ENCODE measurements at regions not wholly inside any gene's neighbourhood (a gene's known extent, or its start where the extent isn't known, plus 50 kb on each side); places are given as distances from the start of the nearest gene placed in this dataset.

DNA sequence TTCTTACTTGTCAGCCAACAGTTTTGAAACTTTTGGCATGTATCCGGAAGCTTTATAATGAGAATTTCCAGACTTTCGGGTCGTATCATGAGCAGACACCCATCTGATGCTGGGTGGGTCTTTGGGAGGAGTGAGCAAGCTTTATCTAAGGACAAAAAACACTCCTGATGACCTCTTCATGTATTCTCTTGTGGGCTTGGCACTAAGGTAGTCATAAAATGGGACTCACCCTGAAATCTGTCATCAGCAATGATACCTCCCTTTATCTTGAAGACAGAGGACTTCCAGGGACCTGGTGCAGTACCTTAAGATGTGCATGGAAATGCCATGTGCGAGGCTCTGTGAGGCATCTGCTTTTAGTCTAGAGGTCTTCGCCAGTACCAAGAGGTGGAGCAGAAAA, 346.3 kb upstream of the PPARGC1A start:
- no peak for DNase-seq
- Histone ChIP-seq H3K4me1 (ENCODE audit: insufficient read depth, low read length) (no peaks in the 10 kb centered on the region), H3K36me3 (ENCODE audit: low read depth, low read length) (no peaks in the 10 kb centered on the region), H3K27me3 (ENCODE audit: low read length) (peaks cover 18% of the 10 kb centered on the region), H3K79me2 (ENCODE audit: low read length) (no peaks in the 10 kb centered on the region), H2AFZ (ENCODE audit: low read length) (no peak overlapping the region), H3K27ac (ENCODE audit: low read length) (no peak overlapping the region), H3K4me3 (ENCODE audit: low read length) (no peak overlapping the region), H3K4me2 (ENCODE audit: low read length) (no peak overlapping the region), H4K20me1 (ENCODE audit: low read length) (no peaks in the 10 kb centered on the region), H3K9me2 (replicated peaks; ENCODE audit: low read length) (no peaks in the 10 kb centered on the region), H3F3A (ENCODE audit: low read length, unreplicated experiment) (no peaks in the 10 kb centered on the region), H3K9me3 (ENCODE audit: low read length) (no peaks in the 10 kb centered on the region), H3K9ac (ENCODE audit: low read length) (no peak overlapping the region)
- CTCF ChIA-PET, result no interaction called here
- no peak for TF ChIP-seq EZH2 (IDR thresholded peaks at IDR 0.05; ENCODE audit: low read length, unreplicated experiment)
- TF ChIP-seq, protein P1, sequence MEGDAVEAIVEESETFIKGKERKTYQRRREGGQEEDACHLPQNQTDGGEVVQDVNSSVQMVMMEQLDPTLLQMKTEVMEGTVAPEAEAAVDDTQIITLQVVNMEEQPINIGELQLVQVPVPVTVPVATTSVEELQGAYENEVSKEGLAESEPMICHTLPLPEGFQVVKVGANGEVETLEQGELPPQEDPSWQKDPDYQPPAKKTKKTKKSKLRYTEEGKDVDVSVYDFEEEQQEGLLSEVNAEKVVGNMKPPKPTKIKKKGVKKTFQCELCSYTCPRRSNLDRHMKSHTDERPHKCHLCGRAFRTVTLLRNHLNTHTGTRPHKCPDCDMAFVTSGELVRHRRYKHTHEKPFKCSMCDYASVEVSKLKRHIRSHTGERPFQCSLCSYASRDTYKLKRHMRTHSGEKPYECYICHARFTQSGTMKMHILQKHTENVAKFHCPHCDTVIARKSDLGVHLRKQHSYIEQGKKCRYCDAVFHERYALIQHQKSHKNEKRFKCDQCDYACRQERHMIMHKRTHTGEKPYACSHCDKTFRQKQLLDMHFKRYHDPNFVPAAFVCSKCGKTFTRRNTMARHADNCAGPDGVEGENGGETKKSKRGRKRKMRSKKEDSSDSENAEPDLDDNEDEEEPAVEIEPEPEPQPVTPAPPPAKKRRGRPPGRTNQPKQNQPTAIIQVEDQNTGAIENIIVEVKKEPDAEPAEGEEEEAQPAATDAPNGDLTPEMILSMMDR (conservative IDR thresholded peaks at IDR 0.05; ENCODE audit: low read depth, low read length), result no peak
- TF ChIP-seq EZH2phosphoT487 (IDR thresholded peaks at IDR 0.05; ENCODE audit: borderline replicate concordance, low read length), result no peak
- intact Hi-C loops (cut with micrococcal nuclease), result no loop called here
- ATAC-seq, result no peak
- BruUV-seq (replicated peaks), result no TSS peak
- POLR2A ChIA-PET (ENCODE audit: unreplicated experiment), result no interaction called here

DNA sequence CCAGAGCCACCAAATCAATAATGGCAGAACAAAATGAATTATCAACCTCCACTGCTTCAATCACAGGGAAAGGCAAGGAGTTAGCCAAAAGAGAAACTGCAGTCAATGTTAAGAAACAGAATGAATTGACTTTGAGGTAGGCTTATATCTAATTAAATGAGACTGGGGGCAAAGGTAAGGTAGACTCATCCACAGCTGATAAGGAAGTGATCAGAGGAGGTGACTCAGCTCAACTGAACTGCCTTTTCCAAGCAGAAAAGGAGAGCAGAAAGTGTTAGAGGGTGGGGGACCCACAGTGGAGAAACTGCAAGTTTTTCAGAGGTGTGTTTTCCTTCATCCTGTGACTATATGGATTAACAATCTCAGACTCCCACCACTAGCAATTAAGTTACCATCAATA, 345.8 kb upstream of the PPARGC1A start:
- Histone ChIP-seq H3K36me3 (ENCODE audit: low read depth, low read length) (no peaks in the 10 kb centered on the region), H3F3A (ENCODE audit: low read length, unreplicated experiment) (no peaks in the 10 kb centered on the region), H4K20me1 (ENCODE audit: low read length) (no peaks in the 10 kb centered on the region), H3K4me2 (ENCODE audit: low read length) (no peak overlapping the region), H3K79me2 (ENCODE audit: low read length) (no peaks in the 10 kb centered on the region), H3K4me1 (ENCODE audit: insufficient read depth, low read length) (no peaks in the 10 kb centered on the region), H3K4me3 (ENCODE audit: low read length) (no peak overlapping the region), H3K27me3 (ENCODE audit: low read length) (peaks cover 18% of the 10 kb centered on the region), H3K9me2 (replicated peaks; ENCODE audit: low read length) (no peaks in the 10 kb centered on the region), H3K9me3 (ENCODE audit: low read length) (no peaks in the 10 kb centered on the region), H2AFZ (ENCODE audit: low read length) (no peak overlapping the region), H3K9ac (ENCODE audit: low read length) (no peak overlapping the region), H3K27ac (ENCODE audit: low read length) (no peak overlapping the region)
- intact Hi-C loops (cut with micrococcal nuclease), result no loop called here
- POLR2A ChIA-PET (ENCODE audit: unreplicated experiment), result no interaction called here
- TF ChIP-seq, protein P1 (conservative IDR thresholded peaks at IDR 0.05; ENCODE audit: low read depth, low read length), result no peak
- TF ChIP-seq EZH2 (IDR thresholded peaks at IDR 0.05; ENCODE audit: low read length, unreplicated experiment), result no peak
- no peak for TF ChIP-seq EZH2phosphoT487 (IDR thresholded peaks at IDR 0.05; ENCODE audit: borderline replicate concordance, low read length)
- DNase-seq (no peak), ATAC-seq (no peak)
- CTCF ChIA-PET, result no interaction called here
- no TSS peak for BruUV-seq (replicated peaks)

DNA sequence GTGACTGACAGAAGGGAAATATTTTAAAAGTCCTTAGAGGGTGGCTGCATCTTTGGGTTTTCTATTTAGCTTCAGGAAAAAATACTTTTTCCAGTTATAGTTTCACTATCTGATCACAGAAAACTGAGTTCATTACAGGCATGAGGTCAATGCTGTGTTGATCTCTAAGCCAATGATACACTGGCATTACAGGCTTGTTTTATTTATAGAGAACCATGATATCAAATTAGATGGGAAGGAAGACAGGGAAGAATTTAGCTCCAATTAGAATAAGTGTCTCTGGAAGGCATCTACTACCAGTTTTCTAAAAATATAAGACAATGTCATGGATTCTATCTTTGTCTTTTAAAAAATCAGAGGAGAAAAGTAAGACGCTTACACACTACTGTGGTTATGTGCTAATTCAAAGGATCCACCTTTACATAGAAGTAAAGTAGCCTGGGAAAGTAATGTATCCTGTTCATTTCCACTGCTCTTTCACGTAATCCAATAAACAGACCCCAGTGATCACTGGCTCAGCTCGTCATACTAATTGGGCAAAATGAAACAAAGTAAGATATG, 344.5 kb upstream of the PPARGC1A start:
- Histone ChIP-seq H3K27me3 (ENCODE audit: low read length) (peaks cover 18% of the 10 kb centered on the region), H3K4me2 (ENCODE audit: low read length) (no peak overlapping the region), H4K20me1 (ENCODE audit: low read length) (no peaks in the 10 kb centered on the region), H2AFZ (ENCODE audit: low read length) (no peak overlapping the region), H3K9me2 (replicated peaks; ENCODE audit: low read length) (no peaks in the 10 kb centered on the region), H3K9ac (ENCODE audit: low read length) (no peak overlapping the region), H3K36me3 (ENCODE audit: low read depth, low read length) (no peaks in the 10 kb centered on the region), H3K4me1 (ENCODE audit: insufficient read depth, low read length) (no peaks in the 10 kb centered on the region), H3K27ac (ENCODE audit: low read length) (no peak overlapping the region), H3K79me2 (ENCODE audit: low read length) (no peaks in the 10 kb centered on the region), H3K9me3 (ENCODE audit: low read length) (no peaks in the 10 kb centered on the region), H3F3A (ENCODE audit: low read length, unreplicated experiment) (no peaks in the 10 kb centered on the region), H3K4me3 (ENCODE audit: low read length) (no peak overlapping the region)
- ChIA-PET POLR2A (ENCODE audit: unreplicated experiment) (no interaction called here), CTCF (no interaction called here)
- ATAC-seq (no peak), DNase-seq (no peak)
- TF ChIP-seq EZH2 (IDR thresholded peaks at IDR 0.05; ENCODE audit: low read length, unreplicated experiment) (no peak), EZH2phosphoT487 (IDR thresholded peaks at IDR 0.05; ENCODE audit: borderline replicate concordance, low read length) (no peak)
- TF ChIP-seq, protein P1 (conservative IDR thresholded peaks at IDR 0.05; ENCODE audit: low read depth, low read length), result no peak
- intact Hi-C loops (cut with micrococcal nuclease), result no loop called here
- no TSS peak for BruUV-seq (replicated peaks)
